Loucy (cell line): ENCODE measurements at regions not wholly inside any gene's neighbourhood (a gene's known extent, or its start where the extent isn't known, plus 50 kb on each side); places are given as distances from the start of the nearest gene placed in this dataset.

Experiments
- H2AFZ ChIP-seq: fragments of 200-600 bp; sonication (generic); 2 replicates; pipeline ENCODE4 v1.6.0; 2016; ENCODE audit warnings: antibody characterized with exemption, mild to moderate bottlenecking, low read length, moderate library complexity
- H3F3A ChIP-seq: fragments of 200-600 bp; 2 replicates; pipeline ENCODE4 v1.6.0; 2016; ENCODE audit warnings: antibody characterized with exemption, low read depth, mild to moderate bottlenecking
- H3K27me3 ChIP-seq: fragments of 200-600 bp; sonication (generic); 2 replicates; pipeline ENCODE4 v1.6.1; 2014; ENCODE audit warnings: low read length, mild to moderate bottlenecking; ENCODE audit not compliant: insufficient read depth, poor library complexity, severe bottlenecking
- H3K36me3 ChIP-seq: fragments of 200-600 bp; sonication (generic); 2 replicates; pipeline ENCODE4 v1.6.1; 2016; ENCODE audit warnings: low read length; ENCODE audit not compliant: insufficient read depth
- H3K4me1 ChIP-seq: fragments of 200-600 bp; sonication (generic); 2 replicates; pipeline ENCODE4 v1.5.1; 2014; ENCODE audit warnings: low read length, mild to moderate bottlenecking; ENCODE audit not compliant: insufficient read depth, poor library complexity, severe bottlenecking
- H3K4me2 ChIP-seq: fragments of 200-600 bp; sonication (generic); 2 replicates; pipeline ENCODE4 v1.6.0; 2014; ENCODE audit warnings: antibody characterized with exemption, low read length, low read depth, mild to moderate bottlenecking; ENCODE audit not compliant: poor library complexity, severe bottlenecking
- H3K4me3 ChIP-seq: fragments of 200-600 bp; sonication (generic); 2 replicates; pipeline ENCODE4 v1.5.1; 2014; ENCODE audit warnings: low read length, mild to moderate bottlenecking, mixed read lengths; ENCODE audit not compliant: poor library complexity, severe bottlenecking
- H3K79me2 ChIP-seq: fragments of 200-600 bp; sonication (generic); 2 replicates; pipeline ENCODE4 v1.6.1; 2014; ENCODE audit warnings: low read length; ENCODE audit not compliant: insufficient read depth
- H3K9ac ChIP-seq: fragments of 200-600 bp; sonication (generic); 2 replicates; pipeline ENCODE4 v1.6.0; 2014; ENCODE audit warnings: mild to moderate bottlenecking, low read depth, low read length, moderate library complexity; ENCODE audit not compliant: poor library complexity, severe bottlenecking
- H3K9me2 ChIP-seq: fragments of 200-600 bp; sonication (generic); replicated peaks from 2 replicates; pipeline ENCODE4 v1.6.1; 2016; ENCODE audit warnings: low read depth, low read length, mixed read lengths
- H3K9me3 ChIP-seq: fragments of 200-600 bp; sonication (generic); 2 replicates; pipeline ENCODE4 v1.6.1; 2014; ENCODE audit warnings: mild to moderate bottlenecking, antibody characterized with exemption, low read length, low read depth; ENCODE audit not compliant: insufficient read depth
- H4K20me1 ChIP-seq: fragments of 200-600 bp; sonication (generic); 2 replicates; pipeline ENCODE4 v1.6.0; 2014; ENCODE audit warnings: antibody characterized with exemption, low read length, mild to moderate bottlenecking; ENCODE audit not compliant: insufficient read depth, poor library complexity, severe bottlenecking
- CTCF ChIP-seq: fragments of 200-600 bp; sonication (generic); conservative IDR thresholded peaks from 2 replicates; pipeline ENCODE4 v1.5.1; 2014; ENCODE audit warnings: mild to moderate bottlenecking, antibody characterized with exemption, low read length
- EZH2phosphoT487 ChIP-seq: fragments of 200-600 bp; IDR thresholded peaks from 2 replicates; pipeline ENCODE4 v1.6.1; 2018; ENCODE audit warnings: antibody characterized with exemption, mild to moderate bottlenecking, moderate library complexity, borderline replicate concordance

DNA sequence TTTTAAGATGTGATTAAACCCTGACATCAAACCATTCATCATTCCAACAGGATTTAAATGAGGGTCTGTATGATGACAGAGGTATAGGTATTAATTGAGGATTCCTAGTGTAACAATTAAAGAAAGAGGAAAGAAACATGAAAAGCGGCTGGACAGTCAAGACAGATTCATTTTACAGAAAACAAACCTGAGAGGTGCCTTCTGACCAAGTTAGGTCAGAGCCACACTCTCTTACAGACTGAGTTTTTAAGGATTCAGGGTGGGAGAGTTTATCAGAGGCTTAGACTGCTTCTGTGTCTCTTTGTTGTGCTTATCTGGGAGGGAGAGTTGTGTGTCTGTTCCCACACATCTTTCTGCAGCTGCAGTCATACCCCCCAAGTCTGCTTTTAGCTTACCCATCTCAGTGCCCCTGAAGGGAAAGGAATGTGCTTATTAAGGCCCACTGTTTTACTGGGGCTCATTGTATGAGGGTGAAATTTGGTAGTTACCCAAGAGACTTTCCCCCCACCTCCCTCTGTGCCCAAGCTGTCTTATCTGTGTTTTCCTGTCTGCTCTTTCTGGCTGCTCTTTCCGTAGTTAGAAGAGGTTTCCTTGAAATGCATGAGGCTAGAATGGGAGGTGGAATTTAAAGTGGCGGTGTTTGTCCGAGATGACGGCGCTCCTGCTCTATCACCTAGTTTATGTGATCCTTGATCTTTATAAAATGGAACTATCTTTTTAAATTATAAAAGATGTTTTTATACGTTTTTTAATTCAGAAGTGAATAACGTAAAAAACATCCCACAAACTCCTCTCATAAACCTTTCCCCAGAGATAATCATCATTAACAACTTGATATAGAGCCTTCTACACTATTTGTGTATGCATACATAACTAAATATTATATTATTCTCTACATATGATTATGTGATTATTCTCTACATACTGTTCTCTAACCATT, 96.0 kb upstream of the TNFSF4 start:
- no peaks in the 10 kb centered on the region for H4K20me1 ChIP-seq
- no peak overlapping the region for H2AFZ ChIP-seq
- no peaks in the 10 kb centered on the region for H3K36me3 ChIP-seq
- H3K4me1 ChIP-seq: peaks cover 5% of the 10 kb centered on the region
- no peaks in the 10 kb centered on the region for H3K9me2 ChIP-seq
- no peak overlapping the region for H3K4me2 ChIP-seq
- H3K9me3 ChIP-seq: no peaks in the 10 kb centered on the region
- no peaks in the 10 kb centered on the region for H3K27me3 ChIP-seq
- no peak overlapping the region for H3K4me3 ChIP-seq
- no peaks in the 10 kb centered on the region for H3K79me2 ChIP-seq
- no peak for TF ChIP-seq EZH2phosphoT487
- TF ChIP-seq CTCF: no peak
- H3K9ac ChIP-seq: no peak overlapping the region
- H3F3A ChIP-seq: no peaks in the 10 kb centered on the region

DNA sequence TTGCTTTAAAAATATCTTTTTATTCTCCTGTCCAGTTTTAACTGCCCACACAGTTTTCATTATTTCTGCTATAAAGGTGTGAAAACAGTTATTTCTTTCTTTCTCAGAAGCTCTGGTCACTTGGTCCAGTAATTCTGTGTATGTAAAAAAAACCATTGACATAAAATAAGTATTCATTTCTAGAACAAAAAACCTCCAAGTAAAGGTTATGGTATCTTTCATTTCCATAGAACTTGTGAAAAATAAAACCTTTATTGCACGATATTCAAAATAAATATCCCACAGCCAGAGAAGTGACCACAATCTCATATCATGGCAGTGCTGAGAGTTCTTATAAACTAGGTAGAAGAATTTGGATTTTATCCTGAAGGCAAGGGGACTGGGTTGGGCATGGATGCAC, 96.9 kb upstream of the TNFSF4 start:
- no peaks in the 10 kb centered on the region for H3F3A ChIP-seq
- H3K4me3 ChIP-seq: no peak overlapping the region
- no peaks in the 10 kb centered on the region for H3K79me2 ChIP-seq
- no peak overlapping the region for H3K4me2 ChIP-seq
- no peaks in the 10 kb centered on the region for H3K36me3 ChIP-seq
- no peaks in the 10 kb centered on the region for H4K20me1 ChIP-seq
- no peaks in the 10 kb centered on the region for H3K9me2 ChIP-seq
- TF ChIP-seq EZH2phosphoT487: no peak
- no peak overlapping the region for H2AFZ ChIP-seq
- H3K4me1 ChIP-seq: no peaks in the 10 kb centered on the region
- no peaks in the 10 kb centered on the region for H3K27me3 ChIP-seq
- no peak overlapping the region for H3K9ac ChIP-seq
- H3K9me3 ChIP-seq: no peaks in the 10 kb centered on the region

- Histone ChIP-seq H3K79me2 (no peaks in the 10 kb centered on the region), H3K36me3 (no peaks in the 10 kb centered on the region), H3K9me2 (no peaks in the 10 kb centered on the region), H2AFZ (no peak overlapping the region), H3K9me3 (no peaks in the 10 kb centered on the region), H3K4me1 (no peaks in the 10 kb centered on the region), H3F3A (no peaks in the 10 kb centered on the region), H4K20me1 (no peaks in the 10 kb centered on the region), H3K27me3 (no peaks in the 10 kb centered on the region), H3K4me2 (no peak overlapping the region), H3K4me3 (no peak overlapping the region), H3K9ac (no peak overlapping the region)
- TF ChIP-seq EZH2phosphoT487: no peak
Measured at GRCh38 chr1:173304529-173305227, 97.5 kb upstream of the TNFSF4 start.

DNA sequence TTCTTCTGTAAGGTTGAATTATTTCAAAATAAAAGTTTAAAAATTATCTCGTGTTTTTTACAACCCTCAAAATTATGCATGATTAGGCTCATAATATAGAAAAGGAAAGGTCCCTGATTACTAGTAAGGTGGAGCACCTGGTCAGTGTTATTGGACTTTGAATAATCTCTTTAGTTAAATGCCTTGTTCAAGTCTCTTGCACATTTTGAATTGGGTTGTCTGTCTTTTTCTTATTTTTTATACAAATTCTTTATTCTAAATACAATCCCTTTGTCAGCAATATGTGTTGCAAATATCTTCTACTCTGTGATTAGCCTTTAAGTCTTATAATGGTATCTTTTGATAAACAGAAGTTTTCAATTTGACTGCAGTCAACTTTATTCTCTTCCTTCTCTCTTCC, 100.7 kb upstream of the TNFSF4 start:
- Histone ChIP-seq H3K79me2 (no peaks in the 10 kb centered on the region), H3K9ac (no peak overlapping the region), H3K4me1 (no peaks in the 10 kb centered on the region), H3K9me2 (no peaks in the 10 kb centered on the region), H3K4me3 (no peak overlapping the region), H3K9me3 (no peaks in the 10 kb centered on the region; the same call in 1 of the 2 replicates), H3K4me2 (no peak overlapping the region), H3K27me3 (no peaks in the 10 kb centered on the region), H3F3A (no peaks in the 10 kb centered on the region), H3K36me3 (no peaks in the 10 kb centered on the region), H4K20me1 (no peaks in the 10 kb centered on the region), H2AFZ (no peak overlapping the region)
- TF ChIP-seq CTCF: no peak
- TF ChIP-seq EZH2phosphoT487: no peak
